Panc1 (cell line): ENCODE measurements at regions not wholly inside any gene's neighbourhood (a gene's known extent, or its start where the extent isn't known, plus 50 kb on each side); places are given as distances from the start of the nearest gene placed in this dataset.

Source experiments
- ATAC-seq: fragments of 200-7000 bp; cut with Tn5 transposase; 2 replicates; pipeline ENCODE4 v1.9.1; 2020; ENCODE audit warnings: mild to moderate bottlenecking, moderate library complexity
- BruUV-seq: library from RNA; stranded (reverse); fragments of 400-500 nt; replicated peaks from 2 replicates; lab custom pipeline; 2021; lab: Mats Ljungman, UMichigan
- CTCF ChIA-PET: fragments of 300-600 bp; sonication (Branson Sonifier 250); formaldehyde crosslinking; loops from one replicate; lab custom pipeline; 2022; ENCODE audit warnings: antibody characterized with exemption; lab: Charles Lee
- POLR2A ChIA-PET: fragments of 300-600 bp; sonication (Branson Sonifier 250); formaldehyde crosslinking; loops from one replicate; lab custom pipeline; 2022; ENCODE audit warnings: antibody characterized with exemption; lab: Charles Lee
- DNase-seq: peaks from one replicate; pipeline ENCODE4 v3.0.0-alpha.2; 2010; ENCODE audit warnings: low read depth, low spot score
- H3K27ac ChIP-seq: 2 replicates; pipeline ENCODE4 v1.5.1; 2011; ENCODE audit warnings: mild to moderate bottlenecking, low read length, inconsistent platforms
- H3K27me3 ChIP-seq: fragments of 200-500 bp; sonication (Bioruptor generic); 2 replicates; pipeline ENCODE4 v1.6.0; 2014; ENCODE audit warnings: low read length, inconsistent platforms; ENCODE audit not compliant: control insufficient read depth, insufficient read depth
- H3K36me3 ChIP-seq: fragments of 200-500 bp; sonication (Bioruptor generic); 2 replicates; pipeline ENCODE4 v1.5.1; 2014; ENCODE audit warnings: inconsistent platforms, mild to moderate bottlenecking, low read length, moderate library complexity; ENCODE audit not compliant: control insufficient read depth, insufficient read depth
- H3K4me1 ChIP-seq: 2 replicates; pipeline ENCODE4 v1.5.1; 2011; ENCODE audit warnings: inconsistent platforms, mild to moderate bottlenecking, low read length, moderate library complexity; ENCODE audit not compliant: control insufficient read depth, insufficient read depth
- H3K4me3 ChIP-seq, 2 experiments: 2 replicates each; pipeline ENCODE4 v1.5.1; 2011 to 2012; ENCODE audit warnings: low read depth in 2 of 2, low read length in 2 of 2, mild to moderate bottlenecking in 2 of 2, inconsistent platforms in 1 of 2, moderate library complexity in 1 of 2
- H3K9me3 ChIP-seq: fragments of 200-500 bp; sonication (Bioruptor generic); 2 replicates; pipeline ENCODE4 v1.5.1; 2014; ENCODE audit warnings: low read depth, mild to moderate bottlenecking, inconsistent platforms, low read length, moderate library complexity; ENCODE audit not compliant: control insufficient read depth, insufficient read depth
- POLR2AphosphoS5 ChIP-seq: IDR thresholded peaks from 2 replicates; pipeline ENCODE4 v1.6.1; 2012; ENCODE audit warnings: mild to moderate bottlenecking, low read depth, low read length, moderate library complexity
- REST ChIP-seq, 2 experiments: IDR thresholded peaks; 2 replicates each; pipeline ENCODE4 v1.6.1; 2011 to 2012; ENCODE audit warnings: low read depth in 2 of 2, control low read depth in 1 of 2, low read length in 1 of 2, mild to moderate bottlenecking in 1 of 2, moderate library complexity in 1 of 2; ENCODE audit not compliant: insufficient read depth in 1 of 2
- SIN3A ChIP-seq: IDR thresholded peaks from 2 replicates; pipeline ENCODE4 v1.6.1; 2012; ENCODE audit warnings: low read depth, mild to moderate bottlenecking, low read length, moderate library complexity, borderline replicate concordance; ENCODE audit not compliant: insufficient read depth
- TCF7L2 ChIP-seq: IDR thresholded peaks from 2 replicates; pipeline ENCODE4 v1.6.1; 2011; ENCODE audit warnings: mild to moderate bottlenecking, low read depth, low read length, inconsistent platforms
- in situ Hi-C: cut with HindIII; loops from 2 replicates; pipeline ENCODE4 v1.10.0; 2016; ENCODE audit warnings: low sequenced_read_pairs, low pct_unique_long_range_greater_than_20kb
- intact Hi-C: fragments of 100-400 bp; cut with micrococcal nuclease; formaldehyde crosslinking; loops from one replicate; pipeline ENCODE4 v1.10.0; 2022; ENCODE audit not compliant: unreplicated experiment
- TF ChIP-seq, protein P1 (sequence below): fragments of 450-650 bp; IDR thresholded peaks from 2 replicates; pipeline ENCODE4 v1.5.1; 2017; ENCODE audit warnings: mild to moderate bottlenecking

DNA sequence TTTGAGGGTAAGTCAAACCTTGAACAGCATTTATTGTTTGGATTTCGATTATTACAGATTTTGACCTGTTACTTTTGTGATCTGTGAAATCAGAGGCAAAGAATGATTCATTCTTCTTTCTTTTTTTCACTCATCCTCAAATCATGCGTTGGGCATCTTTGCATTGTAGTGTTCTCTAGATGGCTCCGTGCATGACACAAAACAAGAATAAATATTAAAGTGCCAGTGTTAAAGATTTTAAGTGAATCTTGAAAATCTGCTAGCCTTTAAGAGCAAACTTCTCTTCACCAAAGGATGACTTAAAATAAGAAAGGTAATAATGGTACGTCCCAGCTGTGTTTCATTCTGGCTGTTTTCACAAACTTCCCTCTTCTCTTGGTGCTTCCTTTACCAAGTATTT lies 361.9 kb upstream of the SMARCA2 start:
- CTCF ChIA-PET, result no interaction called here
- H3K4me3 ChIP-seq, result no peak overlapping the region
- in situ Hi-C loops (no loop called here), intact Hi-C loops (no loop called here)
- TF ChIP-seq SIN3A, result no peak
- no peak for TF ChIP-seq REST (IDR thresholded peaks at IDR 0.05; ENCODE audit: insufficient read depth in 1 of 2, low read depth in 2 of 2, low read length in 1 of 2)
- TF ChIP-seq, protein P1, sequence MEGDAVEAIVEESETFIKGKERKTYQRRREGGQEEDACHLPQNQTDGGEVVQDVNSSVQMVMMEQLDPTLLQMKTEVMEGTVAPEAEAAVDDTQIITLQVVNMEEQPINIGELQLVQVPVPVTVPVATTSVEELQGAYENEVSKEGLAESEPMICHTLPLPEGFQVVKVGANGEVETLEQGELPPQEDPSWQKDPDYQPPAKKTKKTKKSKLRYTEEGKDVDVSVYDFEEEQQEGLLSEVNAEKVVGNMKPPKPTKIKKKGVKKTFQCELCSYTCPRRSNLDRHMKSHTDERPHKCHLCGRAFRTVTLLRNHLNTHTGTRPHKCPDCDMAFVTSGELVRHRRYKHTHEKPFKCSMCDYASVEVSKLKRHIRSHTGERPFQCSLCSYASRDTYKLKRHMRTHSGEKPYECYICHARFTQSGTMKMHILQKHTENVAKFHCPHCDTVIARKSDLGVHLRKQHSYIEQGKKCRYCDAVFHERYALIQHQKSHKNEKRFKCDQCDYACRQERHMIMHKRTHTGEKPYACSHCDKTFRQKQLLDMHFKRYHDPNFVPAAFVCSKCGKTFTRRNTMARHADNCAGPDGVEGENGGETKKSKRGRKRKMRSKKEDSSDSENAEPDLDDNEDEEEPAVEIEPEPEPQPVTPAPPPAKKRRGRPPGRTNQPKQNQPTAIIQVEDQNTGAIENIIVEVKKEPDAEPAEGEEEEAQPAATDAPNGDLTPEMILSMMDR, result no peak
- no peak for TF ChIP-seq TCF7L2
- H3K27ac ChIP-seq, result no peak overlapping the region
- no peaks in the 10 kb centered on the region for H3K27me3 ChIP-seq
- H3K36me3 ChIP-seq, result no peaks in the 10 kb centered on the region
- DNase-seq, result no peak
- H3K4me1 ChIP-seq, result no peaks in the 10 kb centered on the region
- POLR2A ChIA-PET, result no interaction called here
- no TSS peak for BruUV-seq
- no peaks in the 10 kb centered on the region for H3K9me3 ChIP-seq
- ATAC-seq, result no peak

- POLR2A ChIA-PET, result no interaction called here
- Histone ChIP-seq H3K27me3 (no peaks in the 10 kb centered on the region), H3K4me3 (no peak overlapping the region), H3K36me3 (no peaks in the 10 kb centered on the region), H3K27ac (no peak overlapping the region), H3K4me1 (no peaks in the 10 kb centered on the region), H3K9me3 (no peaks in the 10 kb centered on the region)
- in situ Hi-C loops, result no loop called here
- CTCF ChIA-PET, result no interaction called here
- ATAC-seq, result no peak
- BruUV-seq, result no TSS peak
- intact Hi-C loops, result no loop called here
- no peak for DNase-seq
- no peak for TF ChIP-seq SIN3A
- no peak for TF ChIP-seq TCF7L2
- TF ChIP-seq, protein P1, result no peak
- TF ChIP-seq REST (IDR thresholded peaks at IDR 0.05; ENCODE audit: insufficient read depth in 1 of 2, low read depth in 2 of 2, low read length in 1 of 2), result no peak
- TF ChIP-seq POLR2AphosphoS5, result no peak
Observed at GRCh38 chr9:1658661-1659362, 356.3 kb upstream of the SMARCA2 start.
